Cardiac muscle cell (in vitro differentiated cells and primary cell): ENCODE measurements at regions not wholly inside any gene's neighbourhood (a gene's known extent, or its start where the extent isn't known, plus 50 kb on each side); places are given as distances from the start of the nearest gene placed in this dataset.

Experiments used
- DNase-seq, 2 donors: peaks; one replicate each; pipeline versions ENCODE4 v3.0.0 to v3.0.0-alpha.2; 2010 to 2017; ENCODE audit warnings: low read depth in 1 of 2, low spot score in 1 of 2
- H3K27ac ChIP-seq: fragments of 200-600 bp; sonication (generic); 2 replicates; pipeline ENCODE4 v1.5.1; 2016
- H3K27me3 ChIP-seq: fragments of 200-600 bp; sonication (generic); 2 replicates; pipeline ENCODE4 v1.6.0; 2016; ENCODE audit warnings: control low read depth
- H3K36me3 ChIP-seq: fragments of 200-600 bp; sonication (generic); 2 replicates; pipeline ENCODE4 v1.5.1; 2016; ENCODE audit warnings: control low read depth
- H3K4me1 ChIP-seq: fragments of 200-600 bp; sonication (generic); 2 replicates; pipeline ENCODE4 v1.8.1; 2017; ENCODE audit warnings: low read depth, mild to moderate bottlenecking, mixed run types
- H3K4me3 ChIP-seq: fragments of 200-600 bp; sonication (generic); 2 replicates; pipeline ENCODE4 v1.5.1; 2016; ENCODE audit warnings: mild to moderate bottlenecking
- H3K9me3 ChIP-seq: fragments of 200-600 bp; sonication (generic); 2 replicates; pipeline ENCODE4 v1.5.1; 2017; ENCODE audit warnings: low read depth, mild to moderate bottlenecking, control low read depth
- CTCF ChIP-seq: IDR thresholded peaks from 2 replicates; pipeline ENCODE4 v1.5.1; 2012; ENCODE audit warnings: low read depth, mild to moderate bottlenecking, low read length

GRCh38 chr9:126556560-126557250 is 57.0 kb upstream of the LMX1B start:
- no peak overlapping the region for H3K4me3 ChIP-seq
- no peak for DNase-seq
- TF ChIP-seq CTCF: no peak
- no peaks in the 10 kb centered on the region for H3K36me3 ChIP-seq
- no peak overlapping the region for H3K27ac ChIP-seq
- H3K9me3 ChIP-seq: no peaks in the 10 kb centered on the region
- H3K4me1 ChIP-seq: no peaks in the 10 kb centered on the region
- peaks cover 24% of the 10 kb centered on the region for H3K27me3 ChIP-seq

DNA sequence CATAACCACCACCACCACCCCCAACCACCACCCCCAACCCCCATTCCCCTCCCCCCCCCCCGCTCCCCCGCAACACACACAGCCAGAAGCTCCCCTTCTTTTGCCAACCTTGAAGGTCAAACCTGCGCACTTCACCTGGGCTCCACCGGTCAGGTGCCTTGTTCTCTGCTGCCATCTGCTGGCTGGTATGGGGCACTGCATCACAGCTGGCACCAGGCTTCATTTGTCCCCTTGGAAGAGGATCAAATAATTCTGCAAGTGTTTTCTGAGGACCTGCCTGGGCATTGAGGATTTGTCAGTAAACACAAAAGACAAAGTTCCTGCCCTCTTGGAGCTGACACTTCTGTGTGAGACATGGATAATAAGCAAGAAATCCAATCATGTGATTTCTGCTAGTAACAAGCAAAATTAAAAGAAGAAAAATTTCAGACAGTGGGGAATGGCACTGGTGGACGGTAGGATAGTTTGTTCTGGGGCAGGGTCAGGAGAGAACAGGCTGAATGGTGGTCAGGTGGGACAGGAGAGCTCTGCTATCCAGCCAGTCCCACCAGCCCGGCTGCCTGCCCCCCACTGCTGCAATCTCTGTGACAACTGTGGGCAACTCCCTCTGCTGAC is 55.6 kb upstream of the LMX1B start:
- no peaks in the 10 kb centered on the region for H3K36me3 ChIP-seq
- no peaks in the 10 kb centered on the region for H3K9me3 ChIP-seq
- TF ChIP-seq CTCF: peak; percentile 93
- H3K27me3 ChIP-seq: peaks cover 37% of the 10 kb centered on the region
- H3K27ac ChIP-seq: no peak overlapping the region
- DNase-seq: peak; percentile 54 to 76
- no peaks in the 10 kb centered on the region for H3K4me1 ChIP-seq
- no peak overlapping the region for H3K4me3 ChIP-seq

GRCh38 chr9:126559296-126559695 is 54.4 kb upstream of the LMX1B start:
- Histone ChIP-seq H3K9me3 (no peaks in the 10 kb centered on the region), H3K36me3 (no peaks in the 10 kb centered on the region), H3K27ac (no peak overlapping the region), H3K27me3 (peaks cover 37% of the 10 kb centered on the region), H3K4me1 (no peaks in the 10 kb centered on the region), H3K4me3 (no peak overlapping the region)
- no peak for DNase-seq
- no peak for TF ChIP-seq CTCF

GRCh38 chr9:126561582-126561981 is 52.1 kb upstream of the LMX1B start:
- H3K9me3 ChIP-seq: no peaks in the 10 kb centered on the region
- no peak for TF ChIP-seq CTCF
- no peak overlapping the region for H3K4me3 ChIP-seq
- peaks cover 46% of the 10 kb centered on the region for H3K27me3 ChIP-seq
- H3K27ac ChIP-seq: no peak overlapping the region
- H3K36me3 ChIP-seq: no peaks in the 10 kb centered on the region
- DNase-seq: peak in 1 of 2 donors; percentile 11
- H3K4me1 ChIP-seq: no peaks in the 10 kb centered on the region

GRCh38 chr9:126563556-126563955 is 50.2 kb upstream of the LMX1B start:
- DNase-seq: no peak
- no peaks in the 10 kb centered on the region for H3K36me3 ChIP-seq
- no peaks in the 10 kb centered on the region for H3K9me3 ChIP-seq
- peaks cover 65% of the 10 kb centered on the region for H3K27me3 ChIP-seq
- H3K27ac ChIP-seq: no peak overlapping the region
- no peak overlapping the region for H3K4me3 ChIP-seq
- no peak for TF ChIP-seq CTCF
- H3K4me1 ChIP-seq: no peaks in the 10 kb centered on the region
